Nephron progenitor cell (in vitro differentiated cells): ENCODE measurements at regions not wholly inside any gene's neighbourhood (a gene's known extent, or its start where the extent isn't known, plus 50 kb on each side); places are given as distances from the start of the nearest gene placed in this dataset.
A peak's percentile ranks its signal among the peaks of the same experiment; 100 is the strongest.

ENCODE experiments used
- DNase-seq: peaks from one replicate; pipeline ENCODE4 v3.0.0; 2021
- H3K27ac Mint-ChIP-seq: 2 replicates; pipeline ENCODE4 v1.8.0; 2021; ENCODE audit warnings: mild to moderate bottlenecking, moderate library complexity, mixed read lengths
- H3K27me3 Mint-ChIP-seq: 2 replicates; pipeline ENCODE4 v1.8.0; 2021; ENCODE audit warnings: mild to moderate bottlenecking, low read depth, mixed read lengths; ENCODE audit not compliant: poor library complexity
- H3K36me3 Mint-ChIP-seq: 2 replicates; pipeline ENCODE4 v1.8.0; 2021; ENCODE audit warnings: low read depth, mixed read lengths
- H3K4me1 Mint-ChIP-seq: 2 replicates; pipeline ENCODE4 v1.8.0; 2021; ENCODE audit warnings: mixed read lengths
- H3K4me3 Mint-ChIP-seq: 2 replicates; pipeline ENCODE4 v1.8.0; 2021; ENCODE audit warnings: mild to moderate bottlenecking, moderate library complexity, mixed read lengths
- H3K9me3 Mint-ChIP-seq: 2 replicates; pipeline ENCODE4 v1.8.0; 2021; ENCODE audit warnings: mild to moderate bottlenecking, moderate library complexity, mixed read lengths
- TF ChIP-seq, protein P1 (sequence below): fragments of 200-600 bp; sonication (generic); IDR thresholded peaks from 2 replicates; pipeline ENCODE4 v1.5.0; 2021; ENCODE audit warnings: antibody characterized with exemption

DNA sequence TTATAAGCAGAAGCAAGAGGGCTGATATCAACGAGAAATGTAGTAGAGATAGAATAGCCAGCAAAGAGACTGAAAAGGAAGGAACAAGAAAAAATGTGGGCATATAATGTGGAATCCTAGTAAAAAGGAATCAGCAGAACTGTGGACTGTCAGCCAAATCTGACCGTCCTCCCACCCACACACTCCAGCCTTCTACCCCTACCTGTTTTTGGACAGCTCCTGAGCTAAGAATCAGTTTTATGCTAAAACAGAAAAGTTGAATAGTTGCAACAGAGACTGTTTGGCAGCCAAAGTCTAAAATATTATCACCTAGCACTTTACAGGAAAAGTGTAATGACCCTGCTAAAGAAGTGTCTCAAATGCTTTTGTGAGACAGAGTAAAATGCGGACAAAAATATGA is 533.3 kb upstream of the CXADR start:
- H3K27ac Mint-ChIP-seq = no peak overlapping the region
- no peak overlapping the region for H3K4me3 Mint-ChIP-seq
- no peak for DNase-seq

DNA sequence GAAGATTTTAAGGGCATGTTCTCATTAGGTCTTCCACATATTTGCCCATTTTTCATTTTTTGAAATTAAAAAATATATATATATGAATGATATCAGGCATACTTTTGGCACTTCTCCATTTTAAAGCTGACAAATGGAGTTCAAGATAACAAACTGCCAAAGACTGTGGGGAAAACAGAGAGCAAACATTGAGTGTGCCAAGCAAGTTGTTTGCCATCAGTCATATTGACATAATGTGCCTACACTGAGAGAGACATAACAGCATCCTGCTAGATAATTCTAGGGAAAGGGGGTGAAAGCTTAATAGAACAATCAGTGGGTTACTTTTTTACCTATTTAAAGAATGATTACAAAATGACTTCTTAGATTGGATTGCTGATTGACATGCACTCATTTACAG is 529.4 kb upstream of the CXADR start:
- Mint-ChIP-seq H3K27me3 (no peaks in the 10 kb centered on the region), H3K9me3 (no peaks in the 10 kb centered on the region), H3K4me3 (no peak overlapping the region), H3K4me1 (no peaks in the 10 kb centered on the region), H3K36me3 (no peaks in the 10 kb centered on the region), H3K27ac (no peak overlapping the region)
- TF ChIP-seq, protein P1, sequence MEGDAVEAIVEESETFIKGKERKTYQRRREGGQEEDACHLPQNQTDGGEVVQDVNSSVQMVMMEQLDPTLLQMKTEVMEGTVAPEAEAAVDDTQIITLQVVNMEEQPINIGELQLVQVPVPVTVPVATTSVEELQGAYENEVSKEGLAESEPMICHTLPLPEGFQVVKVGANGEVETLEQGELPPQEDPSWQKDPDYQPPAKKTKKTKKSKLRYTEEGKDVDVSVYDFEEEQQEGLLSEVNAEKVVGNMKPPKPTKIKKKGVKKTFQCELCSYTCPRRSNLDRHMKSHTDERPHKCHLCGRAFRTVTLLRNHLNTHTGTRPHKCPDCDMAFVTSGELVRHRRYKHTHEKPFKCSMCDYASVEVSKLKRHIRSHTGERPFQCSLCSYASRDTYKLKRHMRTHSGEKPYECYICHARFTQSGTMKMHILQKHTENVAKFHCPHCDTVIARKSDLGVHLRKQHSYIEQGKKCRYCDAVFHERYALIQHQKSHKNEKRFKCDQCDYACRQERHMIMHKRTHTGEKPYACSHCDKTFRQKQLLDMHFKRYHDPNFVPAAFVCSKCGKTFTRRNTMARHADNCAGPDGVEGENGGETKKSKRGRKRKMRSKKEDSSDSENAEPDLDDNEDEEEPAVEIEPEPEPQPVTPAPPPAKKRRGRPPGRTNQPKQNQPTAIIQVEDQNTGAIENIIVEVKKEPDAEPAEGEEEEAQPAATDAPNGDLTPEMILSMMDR = no peak
- no peak for DNase-seq

More for the DNA sequence above, 533.3 kb upstream of the CXADR start:
- TF ChIP-seq, protein P1 = no peak
- H3K36me3 Mint-ChIP-seq = no peaks in the 10 kb centered on the region
- peaks cover 5% of the 10 kb centered on the region for H3K4me1 Mint-ChIP-seq
- H3K9me3 Mint-ChIP-seq = no peaks in the 10 kb centered on the region
- no peaks in the 10 kb centered on the region for H3K27me3 Mint-ChIP-seq

DNA sequence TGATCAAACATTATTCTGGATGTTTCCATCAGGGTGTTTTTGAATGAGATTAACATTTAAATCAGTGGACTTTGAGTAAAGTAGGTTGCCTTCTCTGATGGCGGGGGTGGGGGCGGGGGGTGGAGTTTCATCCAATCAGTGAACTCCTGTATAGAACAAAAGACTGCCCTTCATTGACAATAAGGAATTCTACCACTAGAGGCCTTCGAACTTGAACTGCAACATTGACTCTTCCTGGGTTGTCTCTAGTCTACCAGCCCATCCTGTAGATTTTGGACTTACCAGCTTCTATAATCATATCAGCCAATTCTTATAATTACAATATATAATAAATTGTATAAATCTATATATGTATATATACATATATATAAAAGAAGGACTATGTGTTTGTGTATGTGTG is 520.4 kb upstream of the CXADR start:
- no peak for DNase-seq
- no peaks in the 10 kb centered on the region for H3K9me3 Mint-ChIP-seq
- no peaks in the 10 kb centered on the region for H3K36me3 Mint-ChIP-seq
- no peaks in the 10 kb centered on the region for H3K4me1 Mint-ChIP-seq
- H3K27ac Mint-ChIP-seq = no peak overlapping the region
- H3K27me3 Mint-ChIP-seq = no peaks in the 10 kb centered on the region
- TF ChIP-seq, protein P1 = no peak
- H3K4me3 Mint-ChIP-seq = no peak overlapping the region

DNA sequence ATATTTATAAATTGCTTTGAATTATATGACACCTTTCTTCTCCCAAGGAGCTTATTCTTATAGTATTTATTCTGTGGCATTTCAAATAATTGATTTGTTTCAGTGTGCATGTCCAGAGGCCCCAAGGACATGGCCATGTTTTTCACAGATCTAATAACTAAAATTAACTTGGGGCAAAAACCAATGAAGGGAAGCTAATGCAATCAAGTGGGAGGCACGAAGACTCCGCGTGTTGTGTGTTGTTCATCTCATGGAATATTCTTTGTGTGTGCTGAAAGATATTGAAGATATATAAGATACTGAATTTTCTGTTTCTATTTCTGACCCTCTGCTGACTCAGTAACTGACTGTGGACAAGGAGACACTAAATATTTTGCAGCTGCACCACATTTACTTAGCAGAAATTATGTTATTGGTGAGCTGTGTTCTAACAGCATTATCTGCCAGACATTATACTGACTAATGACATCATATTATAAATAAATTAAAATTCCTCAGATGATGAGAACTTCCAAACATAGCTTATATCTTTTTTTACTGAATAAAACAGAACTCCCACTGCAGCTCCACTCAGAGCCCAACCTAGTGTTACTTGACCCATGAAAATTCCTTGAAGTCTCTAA is 519.3 kb upstream of the CXADR start:
- H3K4me1 Mint-ChIP-seq = no peaks in the 10 kb centered on the region

DNA sequence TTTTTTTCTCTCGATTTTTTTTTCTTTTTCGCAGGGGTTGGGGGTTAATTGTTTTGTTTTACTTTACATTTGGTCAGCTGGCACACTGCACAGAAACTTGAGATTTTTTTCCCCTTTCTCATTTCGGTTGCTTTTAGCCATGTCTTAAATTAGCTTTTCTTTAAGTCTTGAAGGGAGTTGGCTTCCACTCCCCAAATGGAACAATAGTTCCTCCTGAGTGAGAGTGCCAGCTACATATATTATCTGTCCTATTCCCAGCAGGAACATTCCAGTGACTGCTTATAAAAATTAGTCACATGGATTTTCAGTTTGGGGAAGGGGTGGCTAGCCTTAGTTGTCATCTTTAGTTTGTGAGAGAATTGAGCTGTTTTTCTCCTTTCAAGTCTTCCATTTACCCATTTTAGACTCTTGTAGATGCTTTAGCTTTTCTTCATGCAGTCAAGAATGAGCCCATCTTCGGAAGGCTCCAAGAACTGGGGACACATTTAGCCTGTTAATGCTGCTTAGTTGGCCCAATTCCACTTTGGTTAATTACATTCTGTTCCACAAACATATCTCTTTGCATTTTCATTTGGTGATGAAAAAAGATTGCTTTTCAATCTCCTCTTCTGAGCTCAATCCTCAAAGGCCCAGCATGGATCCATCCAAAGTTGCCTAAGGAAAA is 510.1 kb upstream of the CXADR start:
- Mint-ChIP-seq H3K36me3 (no peaks in the 10 kb centered on the region), H3K27ac (peak overlapping the region; percentile 64), H3K4me3 (no peak overlapping the region), H3K4me1 (no peaks in the 10 kb centered on the region), H3K9me3 (peaks cover 3% of the 10 kb centered on the region), H3K27me3 (no peaks in the 10 kb centered on the region)
- TF ChIP-seq, protein P1 = no peak
- no peak for DNase-seq

More for the DNA sequence above, 519.3 kb upstream of the CXADR start:
- Mint-ChIP-seq H3K27me3 (no peaks in the 10 kb centered on the region), H3K4me3 (no peak overlapping the region), H3K9me3 (no peaks in the 10 kb centered on the region), H3K36me3 (no peaks in the 10 kb centered on the region), H3K27ac (no peak overlapping the region)
- DNase-seq = no peak
- TF ChIP-seq, protein P1 = no peak

DNA sequence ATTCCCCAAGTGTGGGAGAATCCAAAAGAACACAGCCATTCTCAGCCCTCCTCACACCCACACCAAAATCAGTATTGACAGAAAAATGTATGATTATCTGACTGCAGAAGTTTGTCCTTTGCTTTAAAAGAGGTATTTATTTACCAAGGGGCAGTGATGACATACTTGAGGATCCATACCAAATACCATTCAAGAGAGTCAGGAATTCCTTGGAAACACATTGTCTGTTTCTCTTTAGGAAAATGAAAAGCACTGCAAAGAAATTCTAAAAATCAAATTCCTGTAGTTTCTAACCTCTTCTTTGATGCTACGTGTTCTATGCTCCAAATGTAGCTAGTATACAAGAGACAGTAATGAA is 509.6 kb upstream of the CXADR start:
- H3K4me1 Mint-ChIP-seq = no peaks in the 10 kb centered on the region
- TF ChIP-seq, protein P1 = no peak

More for the DNA sequence above, 509.6 kb upstream of the CXADR start:
- Mint-ChIP-seq H3K36me3 (no peaks in the 10 kb centered on the region), H3K27me3 (no peaks in the 10 kb centered on the region), H3K9me3 (peaks cover 3% of the 10 kb centered on the region), H3K27ac (no peak overlapping the region), H3K4me3 (no peak overlapping the region)
- no peak for DNase-seq
